WERI-Rb-1 (cell line): ENCODE measurements at regions not wholly inside any gene's neighbourhood (a gene's known extent, or its start where the extent isn't known, plus 50 kb on each side); places are given as distances from the start of the nearest gene placed in this dataset.

Source experiments
- DNase-seq: peaks from one replicate; pipeline ENCODE4 v3.0.0-alpha.2; 2020
- H3K27ac ChIP-seq: fragments of 250-450 bp; sonication (Bioruptor Pico); 2 replicates; pipeline ENCODE4 v1.5.1; 2020; ENCODE audit warnings: mild to moderate bottlenecking, moderate library complexity
- H3K27me3 ChIP-seq: fragments of 250-450 bp; sonication (Bioruptor Pico); 2 replicates; pipeline ENCODE4 v1.5.1; 2021; ENCODE audit warnings: mild to moderate bottlenecking, low read depth, moderate library complexity; ENCODE audit not compliant: insufficient read depth, severe bottlenecking
- H3K36me3 ChIP-seq: fragments of 250-450 bp; sonication (Bioruptor Pico); 2 replicates; pipeline ENCODE4 v1.5.1; 2020; ENCODE audit warnings: mild to moderate bottlenecking, moderate library complexity
- H3K4me3 ChIP-seq: 2 replicates; pipeline ENCODE4 v1.5.1; 2011; ENCODE audit warnings: low read depth, mild to moderate bottlenecking, control low read depth, low read length
- H3K9me3 ChIP-seq: fragments of 250-450 bp; sonication (Bioruptor Pico); 2 replicates; pipeline ENCODE4 v1.5.1; 2021; ENCODE audit warnings: mild to moderate bottlenecking, moderate library complexity; ENCODE audit not compliant: severe bottlenecking
- TF ChIP-seq, protein P1 (sequence below): IDR thresholded peaks from 2 replicates; pipeline ENCODE4 v1.5.1; 2011; ENCODE audit warnings: low read depth, mild to moderate bottlenecking, control low read depth, inconsistent platforms, low read length

DNA sequence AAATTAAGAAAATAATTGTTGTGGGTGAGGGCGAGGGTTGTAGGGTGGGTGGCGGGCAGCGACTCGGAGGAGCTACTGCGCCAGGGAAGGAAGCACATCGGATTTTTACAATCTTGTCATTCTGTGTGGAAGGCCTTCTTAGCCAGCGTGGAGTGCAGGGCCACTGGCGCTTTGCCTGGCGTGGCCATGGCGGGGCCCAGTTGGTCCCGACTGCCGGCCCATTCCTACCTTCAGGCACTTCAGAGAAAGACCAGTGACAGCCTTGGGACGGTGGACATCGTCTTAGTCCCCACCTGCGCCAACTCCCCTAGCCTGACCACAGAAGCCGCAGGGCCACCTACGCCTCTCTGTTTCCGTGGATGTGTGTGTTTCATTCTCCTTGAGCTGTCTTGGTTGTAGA is 136.9 kb upstream of the NEGR1 start:
- H3K4me3 ChIP-seq = no peak overlapping the region
- TF ChIP-seq, protein P1, sequence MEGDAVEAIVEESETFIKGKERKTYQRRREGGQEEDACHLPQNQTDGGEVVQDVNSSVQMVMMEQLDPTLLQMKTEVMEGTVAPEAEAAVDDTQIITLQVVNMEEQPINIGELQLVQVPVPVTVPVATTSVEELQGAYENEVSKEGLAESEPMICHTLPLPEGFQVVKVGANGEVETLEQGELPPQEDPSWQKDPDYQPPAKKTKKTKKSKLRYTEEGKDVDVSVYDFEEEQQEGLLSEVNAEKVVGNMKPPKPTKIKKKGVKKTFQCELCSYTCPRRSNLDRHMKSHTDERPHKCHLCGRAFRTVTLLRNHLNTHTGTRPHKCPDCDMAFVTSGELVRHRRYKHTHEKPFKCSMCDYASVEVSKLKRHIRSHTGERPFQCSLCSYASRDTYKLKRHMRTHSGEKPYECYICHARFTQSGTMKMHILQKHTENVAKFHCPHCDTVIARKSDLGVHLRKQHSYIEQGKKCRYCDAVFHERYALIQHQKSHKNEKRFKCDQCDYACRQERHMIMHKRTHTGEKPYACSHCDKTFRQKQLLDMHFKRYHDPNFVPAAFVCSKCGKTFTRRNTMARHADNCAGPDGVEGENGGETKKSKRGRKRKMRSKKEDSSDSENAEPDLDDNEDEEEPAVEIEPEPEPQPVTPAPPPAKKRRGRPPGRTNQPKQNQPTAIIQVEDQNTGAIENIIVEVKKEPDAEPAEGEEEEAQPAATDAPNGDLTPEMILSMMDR = no peak
- no peaks in the 10 kb centered on the region for H3K36me3 ChIP-seq
- no peaks in the 10 kb centered on the region for H3K27me3 ChIP-seq
- DNase-seq = no peak
- H3K9me3 ChIP-seq = no peaks in the 10 kb centered on the region
- H3K27ac ChIP-seq = no peak overlapping the region

DNA sequence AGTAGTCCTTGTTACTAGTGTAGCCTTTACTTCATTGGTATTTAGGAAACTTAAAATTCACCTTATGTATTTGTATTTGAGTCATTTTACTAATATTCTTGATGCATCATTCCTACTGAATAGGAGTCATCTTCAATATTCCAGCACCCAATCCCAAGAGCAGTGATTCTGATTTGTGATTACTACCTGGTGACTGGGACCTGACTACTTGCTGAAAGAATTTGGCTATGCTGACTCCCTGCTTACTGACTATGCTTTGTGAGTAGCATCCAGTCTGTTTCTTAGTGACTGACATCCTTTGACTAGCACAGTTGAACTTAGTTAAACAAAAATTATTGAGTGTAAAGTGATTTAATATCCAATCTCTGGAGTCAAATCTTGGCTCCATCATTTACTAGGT is 129.9 kb upstream of the NEGR1 start:
- no peaks in the 10 kb centered on the region for H3K9me3 ChIP-seq
- H3K27ac ChIP-seq = no peak overlapping the region
- no peaks in the 10 kb centered on the region for H3K27me3 ChIP-seq
- no peak for DNase-seq
- TF ChIP-seq, protein P1 = no peak
- H3K4me3 ChIP-seq = no peak overlapping the region
- H3K36me3 ChIP-seq = no peaks in the 10 kb centered on the region

DNA sequence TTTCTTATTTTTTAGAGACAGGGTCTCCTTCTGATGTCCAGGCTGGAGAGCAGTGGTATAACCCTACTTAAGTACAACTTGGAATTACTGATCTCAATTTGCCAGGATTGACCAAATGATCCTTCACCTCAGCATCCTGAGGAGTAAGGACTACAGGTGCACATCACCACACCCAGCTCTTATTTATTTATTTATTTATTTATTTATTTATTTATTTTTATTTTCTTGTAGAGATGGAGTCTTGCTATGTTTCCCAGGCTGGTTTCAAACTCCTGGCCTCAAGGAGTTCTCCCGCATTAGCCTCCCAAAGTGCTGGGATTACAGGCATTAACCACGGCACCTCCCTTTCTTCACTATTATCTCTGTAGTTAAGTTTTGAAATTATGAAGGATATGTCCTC is 117.5 kb upstream of the NEGR1 start:
- Histone ChIP-seq H3K4me3 (no peak overlapping the region), H3K9me3 (no peaks in the 10 kb centered on the region), H3K36me3 (no peaks in the 10 kb centered on the region), H3K27me3 (no peaks in the 10 kb centered on the region), H3K27ac (no peak overlapping the region)
- TF ChIP-seq, protein P1 = no peak
- no peak for DNase-seq

DNA sequence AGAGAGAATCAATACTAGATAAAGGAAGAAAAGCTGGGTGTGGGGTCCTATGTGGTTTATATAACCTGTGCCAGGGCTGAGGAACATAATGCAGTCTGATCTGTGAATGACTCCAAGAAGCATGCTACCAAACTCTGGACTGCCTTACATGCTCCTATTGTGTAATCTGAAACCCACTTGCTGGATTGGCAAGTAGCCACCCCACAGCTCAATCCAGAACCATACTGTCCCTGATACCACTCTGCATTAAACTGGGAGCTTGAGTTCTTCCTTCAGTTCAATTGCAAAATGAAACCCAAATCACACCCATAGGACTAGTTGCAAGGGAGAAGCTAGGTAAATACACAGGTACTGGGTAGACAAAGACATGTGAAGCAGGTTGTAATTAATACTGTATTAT is 115.4 kb upstream of the NEGR1 start:
- Histone ChIP-seq H3K36me3 (no peaks in the 10 kb centered on the region), H3K4me3 (no peak overlapping the region), H3K27me3 (no peaks in the 10 kb centered on the region), H3K9me3 (no peaks in the 10 kb centered on the region), H3K27ac (no peak overlapping the region)
- TF ChIP-seq, protein P1 = no peak
- no peak for DNase-seq

DNA sequence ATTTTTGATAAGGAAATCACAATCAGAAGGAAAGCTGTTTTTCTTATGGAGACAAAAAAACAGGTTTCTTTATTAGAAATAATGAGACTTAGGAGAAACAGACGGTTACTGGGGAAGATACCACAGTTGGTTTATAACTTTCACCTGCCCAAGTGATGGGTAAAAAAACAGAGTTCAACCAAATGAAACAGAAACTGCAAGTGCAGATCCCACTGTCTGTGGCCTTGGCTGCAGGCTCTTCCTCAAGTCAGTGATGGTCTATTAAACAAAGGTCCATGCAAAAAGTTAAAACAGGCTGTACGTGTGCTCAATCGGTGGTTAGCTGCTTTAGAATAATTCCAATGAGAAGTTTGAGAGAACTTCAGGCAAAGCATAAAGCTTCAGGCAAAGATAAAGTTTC is 112.1 kb upstream of the NEGR1 start:
- no peaks in the 10 kb centered on the region for H3K36me3 ChIP-seq
- H3K4me3 ChIP-seq = no peak overlapping the region
- DNase-seq = no peak
- H3K9me3 ChIP-seq = no peaks in the 10 kb centered on the region
- no peak overlapping the region for H3K27ac ChIP-seq
- TF ChIP-seq, protein P1 = no peak
- H3K27me3 ChIP-seq = no peaks in the 10 kb centered on the region

DNA sequence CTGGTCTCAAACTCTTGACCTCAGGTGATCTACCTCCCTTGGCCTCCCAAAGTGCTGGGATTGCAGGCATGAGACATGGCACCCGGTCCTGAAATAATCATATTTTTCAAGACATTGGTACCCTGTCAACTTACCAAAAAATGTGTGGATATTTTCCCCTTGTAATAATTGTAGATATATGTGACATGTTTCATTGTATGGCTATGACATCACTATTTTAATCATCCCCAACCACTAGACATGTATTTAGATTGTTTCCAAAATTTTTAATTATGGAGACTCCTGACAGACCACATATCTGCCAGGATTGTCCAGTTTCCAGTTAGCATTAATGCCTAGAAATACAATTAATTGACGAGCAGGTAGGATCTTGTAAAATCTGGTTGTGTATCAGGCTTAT is 96.7 kb upstream of the NEGR1 start:
- no peak for DNase-seq
- no peak overlapping the region for H3K27ac ChIP-seq
- H3K9me3 ChIP-seq = no peaks in the 10 kb centered on the region
- H3K36me3 ChIP-seq = no peaks in the 10 kb centered on the region
- H3K27me3 ChIP-seq = no peaks in the 10 kb centered on the region
- H3K4me3 ChIP-seq = no peak overlapping the region
- TF ChIP-seq, protein P1 = no peak
